Neural crest cell (in vitro differentiated cells): ENCODE measurements at regions not wholly inside any gene's neighbourhood (a gene's known extent, or its start where the extent isn't known, plus 50 kb on each side); places are given as distances from the start of the nearest gene placed in this dataset.

Experiments used
- DNase-seq: peaks from one replicate; pipeline ENCODE4 v3.0.0; 2021; ENCODE audit warnings: low read depth, mixed read lengths, low spot score
- H3K27ac Mint-ChIP-seq: one replicate; pipeline ENCODE4 v1.8.0; 2021; ENCODE audit warnings: mild to moderate bottlenecking, mixed read lengths; ENCODE audit not compliant: unreplicated experiment
- H3K27me3 Mint-ChIP-seq: 2 replicates; pipeline ENCODE4 v1.8.0; 2021; ENCODE audit warnings: low read depth, mild to moderate bottlenecking, mixed read lengths
- H3K36me3 Mint-ChIP-seq: 2 replicates; pipeline ENCODE4 v1.8.0; 2021; ENCODE audit warnings: low read depth, mild to moderate bottlenecking, mixed read lengths
- H3K4me1 Mint-ChIP-seq: 2 replicates; pipeline ENCODE4 v1.8.0; 2021; ENCODE audit warnings: mixed read lengths
- H3K4me3 Mint-ChIP-seq: one replicate; pipeline ENCODE4 v1.8.0; 2021; ENCODE audit warnings: mild to moderate bottlenecking, mixed read lengths
- H3K9me3 Mint-ChIP-seq: 2 replicates; pipeline ENCODE4 v1.8.0; 2021; ENCODE audit warnings: mixed read lengths
- TF ChIP-seq, protein P1 (sequence below): fragments of 200-600 bp; sonication (generic); conservative IDR thresholded peaks from 2 replicates; pipeline ENCODE4 v1.5.0; 2021; ENCODE audit warnings: antibody characterized with exemption, mild to moderate bottlenecking

DNA sequence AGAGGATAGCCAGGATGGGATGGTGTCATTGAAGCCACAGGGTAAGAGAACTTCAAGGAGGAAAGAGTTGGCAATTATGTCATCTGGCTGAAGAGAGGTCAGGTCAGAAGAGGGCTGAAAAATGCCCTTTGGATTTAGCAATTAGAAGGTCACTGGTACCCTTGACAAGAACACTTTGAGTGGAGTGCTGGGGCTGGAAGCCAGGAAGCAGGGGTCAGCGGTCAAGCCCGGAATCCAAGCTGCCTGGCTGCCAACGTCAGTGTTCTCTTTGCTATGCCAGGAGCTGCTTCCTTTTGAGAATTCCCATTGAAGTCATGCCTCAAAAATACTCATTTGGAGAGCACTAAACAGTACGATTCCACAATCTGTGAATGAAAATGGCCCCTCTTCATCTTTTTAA, 386.5 kb downstream of the SHQ1 start:
- Mint-ChIP-seq H3K4me1 (peaks cover 40% of the 10 kb centered on the region), H3K36me3 (no peaks in the 10 kb centered on the region), H3K27ac (no peak overlapping the region)

DNA sequence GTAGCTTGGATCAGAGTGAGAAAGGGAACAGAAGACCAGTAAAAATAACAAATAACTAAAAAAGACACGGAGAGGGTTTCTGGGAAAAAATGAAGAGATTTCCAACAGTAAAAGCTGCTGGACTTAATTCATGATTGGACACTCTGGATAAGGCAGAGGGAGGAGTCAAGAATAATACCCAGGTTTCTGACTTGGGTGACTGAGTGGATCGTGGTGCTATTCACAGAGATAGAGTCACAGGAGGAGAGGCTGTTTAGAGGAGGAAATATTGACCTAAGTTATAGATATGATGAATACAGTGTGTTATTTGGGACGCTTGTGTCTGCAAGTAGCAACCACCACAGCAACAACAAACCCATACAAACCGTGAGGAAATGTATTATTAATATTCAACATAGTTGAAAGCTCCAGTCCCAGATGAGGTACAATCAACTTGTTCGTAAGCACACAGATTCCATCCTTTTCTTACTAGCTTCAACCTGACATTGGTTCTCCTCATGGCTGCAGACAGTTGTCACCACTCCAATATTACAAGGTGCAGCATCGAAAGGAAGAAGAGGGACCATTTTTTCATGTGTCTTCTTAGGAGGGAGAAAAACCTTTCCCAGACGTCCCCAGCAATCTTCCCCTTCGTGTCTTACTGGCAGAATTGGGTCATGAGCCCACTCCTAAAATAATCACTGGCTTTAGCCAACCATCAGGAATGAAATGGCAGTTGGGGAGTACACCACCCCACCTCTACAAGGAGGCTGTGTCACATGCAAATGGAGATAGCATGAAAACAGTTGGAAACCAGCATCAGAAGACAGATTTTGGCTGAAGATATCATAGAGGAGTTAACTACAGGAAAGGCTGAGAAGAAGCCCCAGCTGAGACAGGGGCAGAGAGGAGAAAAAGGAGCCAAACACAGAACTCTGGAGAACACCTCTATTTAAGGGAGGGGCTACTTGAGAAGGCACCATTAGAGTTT, 387.8 kb downstream of the SHQ1 start:
- TF ChIP-seq, protein P1, sequence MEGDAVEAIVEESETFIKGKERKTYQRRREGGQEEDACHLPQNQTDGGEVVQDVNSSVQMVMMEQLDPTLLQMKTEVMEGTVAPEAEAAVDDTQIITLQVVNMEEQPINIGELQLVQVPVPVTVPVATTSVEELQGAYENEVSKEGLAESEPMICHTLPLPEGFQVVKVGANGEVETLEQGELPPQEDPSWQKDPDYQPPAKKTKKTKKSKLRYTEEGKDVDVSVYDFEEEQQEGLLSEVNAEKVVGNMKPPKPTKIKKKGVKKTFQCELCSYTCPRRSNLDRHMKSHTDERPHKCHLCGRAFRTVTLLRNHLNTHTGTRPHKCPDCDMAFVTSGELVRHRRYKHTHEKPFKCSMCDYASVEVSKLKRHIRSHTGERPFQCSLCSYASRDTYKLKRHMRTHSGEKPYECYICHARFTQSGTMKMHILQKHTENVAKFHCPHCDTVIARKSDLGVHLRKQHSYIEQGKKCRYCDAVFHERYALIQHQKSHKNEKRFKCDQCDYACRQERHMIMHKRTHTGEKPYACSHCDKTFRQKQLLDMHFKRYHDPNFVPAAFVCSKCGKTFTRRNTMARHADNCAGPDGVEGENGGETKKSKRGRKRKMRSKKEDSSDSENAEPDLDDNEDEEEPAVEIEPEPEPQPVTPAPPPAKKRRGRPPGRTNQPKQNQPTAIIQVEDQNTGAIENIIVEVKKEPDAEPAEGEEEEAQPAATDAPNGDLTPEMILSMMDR = no peak
- Mint-ChIP-seq H3K27ac (no peak overlapping the region), H3K36me3 (no peaks in the 10 kb centered on the region), H3K27me3 (peaks cover 8% of the 10 kb centered on the region), H3K9me3 (no peaks in the 10 kb centered on the region), H3K4me1 (peaks cover 37% of the 10 kb centered on the region), H3K4me3 (no peak overlapping the region)
- no peak for DNase-seq

More for the DNA sequence above, 386.5 kb downstream of the SHQ1 start:
- Mint-ChIP-seq H3K9me3 (no peaks in the 10 kb centered on the region), H3K27me3 (peaks cover 17% of the 10 kb centered on the region), H3K4me3 (no peak overlapping the region)
- TF ChIP-seq, protein P1 = no peak
- peak; percentile 19 for DNase-seq

DNA sequence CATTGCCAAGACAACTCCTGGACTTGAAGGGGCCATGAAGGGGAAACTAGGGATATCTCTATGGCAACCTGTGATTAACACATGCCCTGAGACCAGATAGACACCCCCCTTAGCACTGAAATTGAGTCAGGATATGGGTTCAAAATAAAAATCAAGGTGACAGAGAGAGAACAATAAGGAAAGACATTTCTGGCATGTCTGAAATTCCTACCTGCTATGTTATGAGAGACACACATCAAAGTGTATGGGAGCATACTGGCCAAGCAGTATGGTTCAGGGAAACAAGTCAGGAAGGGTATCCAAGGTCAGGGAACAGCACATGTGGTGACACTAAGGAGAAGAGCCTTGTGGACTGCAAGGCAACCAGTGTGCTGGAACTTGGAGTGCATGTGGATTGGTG, 388.7 kb downstream of the SHQ1 start:
- H3K36me3 Mint-ChIP-seq = no peaks in the 10 kb centered on the region
- H3K9me3 Mint-ChIP-seq = no peaks in the 10 kb centered on the region
- no peak for DNase-seq
- H3K27me3 Mint-ChIP-seq = peaks cover 5% of the 10 kb centered on the region
- TF ChIP-seq, protein P1 = no peak
- H3K4me1 Mint-ChIP-seq = peaks cover 30% of the 10 kb centered on the region
- H3K27ac Mint-ChIP-seq = no peak overlapping the region
- H3K4me3 Mint-ChIP-seq = no peak overlapping the region

- Mint-ChIP-seq H3K27me3 (peaks cover 14% of the 10 kb centered on the region), H3K9me3 (no peaks in the 10 kb centered on the region), H3K4me3 (no peak overlapping the region), H3K36me3 (no peaks in the 10 kb centered on the region), H3K4me1 (peaks cover 30% of the 10 kb centered on the region), H3K27ac (no peak overlapping the region)
- DNase-seq = no peak
- TF ChIP-seq, protein P1 = no peak
Observed at GRCh38 chr3:72458375-72458774, 389.9 kb downstream of the SHQ1 start.

GRCh38 chr3:72454441-72454840, 393.8 kb downstream of the SHQ1 start:
- no peak for DNase-seq
- no peak overlapping the region for H3K27ac Mint-ChIP-seq
- peaks cover 10% of the 10 kb centered on the region for H3K4me1 Mint-ChIP-seq
- TF ChIP-seq, protein P1 = no peak
- no peaks in the 10 kb centered on the region for H3K9me3 Mint-ChIP-seq
- no peak overlapping the region for H3K4me3 Mint-ChIP-seq
- H3K27me3 Mint-ChIP-seq = peaks cover 44% of the 10 kb centered on the region
- no peaks in the 10 kb centered on the region for H3K36me3 Mint-ChIP-seq
